ENCODE measurements at regions not wholly inside any gene's neighbourhood (a gene's known extent, or its start where the extent isn't known, plus 50 kb on each side); places are given as distances from the start of the nearest gene placed in this dataset.

- no peak for DNase-seq (ENCODE audit: low spot score in 2 of 2)
- Histone ChIP-seq H3K27me3 (no peaks in the 10 kb centered on the region), H3K4me1 (no peaks in the 10 kb centered on the region), H3K4me3 (no peak overlapping the region), H3K27ac (no peak overlapping the region), H3K36me3 (no peaks in the 10 kb centered on the region), H3K9me3 (no peaks in the 10 kb centered on the region)
- TF ChIP-seq POLR2A (IDR thresholded peaks at IDR 0.05): no peak
- no peak for TF ChIP-seq POLR2AphosphoS5 (IDR thresholded peaks at IDR 0.05)
- no peak for TF ChIP-seq CTCF (IDR thresholded peaks at IDR 0.05)
- intact Hi-C loops (cut with DNase I; ENCODE audit: low total_unique reads): no loop called here
Observed at GRCh38 chr14:55500219-55500701, 59.8 kb upstream of the TBPL2 start.

GRCh38 chr14:55500708-55501107 lies 60.3 kb upstream of the TBPL2 start:
- TF ChIP-seq POLR2A (IDR thresholded peaks at IDR 0.05) (no peak), CTCF (IDR thresholded peaks at IDR 0.05) (no peak), POLR2AphosphoS5 (IDR thresholded peaks at IDR 0.05) (no peak)
- H3K36me3 ChIP-seq: no peaks in the 10 kb centered on the region
- H3K27me3 ChIP-seq: no peaks in the 10 kb centered on the region
- H3K27ac ChIP-seq: no peak overlapping the region
- no peaks in the 10 kb centered on the region for H3K4me1 ChIP-seq
- intact Hi-C loops (cut with DNase I; ENCODE audit: low total_unique reads): no loop called here
- DNase-seq (ENCODE audit: low spot score in 2 of 2): no peak
- H3K9me3 ChIP-seq: no peaks in the 10 kb centered on the region
- no peak overlapping the region for H3K4me3 ChIP-seq

- intact Hi-C loops (cut with DNase I; ENCODE audit: low total_unique reads): no loop called here
- Histone ChIP-seq H3K4me3 (no peak overlapping the region), H3K4me1 (no peaks in the 10 kb centered on the region), H3K27me3 (no peaks in the 10 kb centered on the region), H3K36me3 (no peaks in the 10 kb centered on the region), H3K27ac (no peak overlapping the region), H3K9me3 (no peaks in the 10 kb centered on the region)
- no peak for DNase-seq (ENCODE audit: low spot score in 2 of 2)
- no peak for TF ChIP-seq POLR2A (IDR thresholded peaks at IDR 0.05)
- TF ChIP-seq POLR2AphosphoS5 (IDR thresholded peaks at IDR 0.05): no peak
- no peak for TF ChIP-seq CTCF (IDR thresholded peaks at IDR 0.05)
Observed at GRCh38 chr14:55502746-55503284, 62.4 kb upstream of the TBPL2 start.

GRCh38 chr14:55505846-55506245 lies 65.4 kb upstream of the TBPL2 start:
- Histone ChIP-seq H3K9me3 (no peaks in the 10 kb centered on the region), H3K4me1 (no peaks in the 10 kb centered on the region), H3K27ac (no peak overlapping the region), H3K27me3 (no peaks in the 10 kb centered on the region), H3K4me3 (no peak overlapping the region), H3K36me3 (no peaks in the 10 kb centered on the region)
- DNase-seq (ENCODE audit: low spot score in 2 of 2): no peak
- no peak for TF ChIP-seq POLR2A (IDR thresholded peaks at IDR 0.05)
- TF ChIP-seq CTCF (IDR thresholded peaks at IDR 0.05): no peak
- no peak for TF ChIP-seq POLR2AphosphoS5 (IDR thresholded peaks at IDR 0.05)
- intact Hi-C loops (cut with DNase I; ENCODE audit: low total_unique reads): loop anchor here (5.0 kb wide), 1 partner anchor 241 kb away; no protein-coding TSS in a partner anchor

GRCh38 chr14:55508676-55509075 lies 68.3 kb upstream of the TBPL2 start:
- H3K27me3 ChIP-seq: no peaks in the 10 kb centered on the region
- H3K4me1 ChIP-seq: no peaks in the 10 kb centered on the region
- H3K9me3 ChIP-seq: no peaks in the 10 kb centered on the region
- no peaks in the 10 kb centered on the region for H3K36me3 ChIP-seq
- no peak for TF ChIP-seq POLR2AphosphoS5 (IDR thresholded peaks at IDR 0.05)
- TF ChIP-seq CTCF (IDR thresholded peaks at IDR 0.05): no peak
- TF ChIP-seq POLR2A (IDR thresholded peaks at IDR 0.05): no peak
- intact Hi-C loops (cut with DNase I; ENCODE audit: low total_unique reads): loop anchor here (5.0 kb wide), 1 partner anchor 239 kb away; no protein-coding TSS in a partner anchor
- no peak overlapping the region for H3K27ac ChIP-seq
- DNase-seq (ENCODE audit: low spot score in 2 of 2): no peak
- no peak overlapping the region for H3K4me3 ChIP-seq

Measured in breast epithelium (tissue), 4 donors.